WTC11 (cell line): ENCODE measurements at regions not wholly inside any gene's neighbourhood (a gene's known extent, or its start where the extent isn't known, plus 50 kb on each side); places are given as distances from the start of the nearest gene placed in this dataset.

Experiments
- ATAC-seq: fragments of 200-7000 bp; cut with Tn5 transposase; 2 replicates; pipeline ENCODE4 v1.10.0; 2021; ENCODE audit warnings: mild to moderate bottlenecking, moderate library complexity
- CTCF ChIA-PET: fragments of 300-600 bp; sonication (Branson Sonifier 250); formaldehyde crosslinking; loops from one replicate; lab custom pipeline; 2021; ENCODE audit warnings: antibody characterized with exemption; lab: Charles Lee
- POLR2A ChIA-PET: fragments of 350-600 bp; sonication (Branson Sonifier 250); formaldehyde crosslinking; loops from one replicate; lab custom pipeline; 2021; ENCODE audit warnings: antibody characterized with exemption; lab: Charles Lee
- DNase-seq: peaks from one replicate; pipeline ENCODE4 v3.0.0; 2021; ENCODE audit warnings: low spot score
- H3K27ac Mint-ChIP-seq: 2 replicates; pipeline ENCODE4 v1.8.0; 2021; ENCODE audit warnings: mixed read lengths
- H3K27me3 Mint-ChIP-seq: 2 replicates; pipeline ENCODE4 v1.8.0; 2021; ENCODE audit warnings: low read depth, mild to moderate bottlenecking, moderate library complexity, mixed read lengths
- H3K36me3 Mint-ChIP-seq: 2 replicates; pipeline ENCODE4 v1.8.0; 2021; ENCODE audit warnings: mixed read lengths
- H3K4me1 Mint-ChIP-seq: 2 replicates; pipeline ENCODE4 v1.8.0; 2022; ENCODE audit warnings: mixed read lengths
- H3K4me3 Mint-ChIP-seq: 2 replicates; pipeline ENCODE4 v1.8.0; 2021; ENCODE audit warnings: mild to moderate bottlenecking, moderate library complexity, mixed read lengths
- H3K9me3 Mint-ChIP-seq: 2 replicates; pipeline ENCODE4 v1.8.0; 2021; ENCODE audit warnings: mixed read lengths
- AR ChIP-seq: fragments of 250-450 bp; sonication (Bioruptor Pico); IDR thresholded peaks from 2 replicates; pipeline ENCODE4 v1.9.0; 2021; ENCODE audit warnings: mild to moderate bottlenecking
- ATF1 ChIP-seq: sonication (generic); formaldehyde crosslinking; IDR thresholded peaks from 2 replicates; pipeline ENCODE4 v1.8.1; 2023; ENCODE audit warnings: mild to moderate bottlenecking, moderate library complexity, missing genetic modification reagents
- CBFB ChIP-seq: sonication (generic); formaldehyde crosslinking; IDR thresholded peaks from 2 replicates; pipeline ENCODE4 v1.8.1; 2022; ENCODE audit warnings: mild to moderate bottlenecking, low read depth, missing genetic modification reagents
- ELF4 ChIP-seq: sonication (generic); formaldehyde crosslinking; IDR thresholded peaks from 2 replicates; pipeline ENCODE4 v1.8.1; 2022; ENCODE audit warnings: low read depth, mild to moderate bottlenecking, moderate library complexity, missing genetic modification reagents
- FOXJ3 ChIP-seq: sonication (generic); formaldehyde crosslinking; IDR thresholded peaks from 2 replicates; pipeline ENCODE4 v1.9.0; 2021; ENCODE audit warnings: missing genetic modification reagents, mild to moderate bottlenecking, borderline replicate concordance
- FOXK1 ChIP-seq: sonication (generic); formaldehyde crosslinking; IDR thresholded peaks from 2 replicates; pipeline ENCODE4 v1.8.0; 2022; ENCODE audit warnings: mild to moderate bottlenecking, moderate library complexity, missing genetic modification reagents
- FOXP1 ChIP-seq: sonication (generic); formaldehyde crosslinking; IDR thresholded peaks from 2 replicates; pipeline ENCODE4 v1.8.0; 2022; ENCODE audit warnings: missing genetic modification reagents, mild to moderate bottlenecking, moderate library complexity, borderline replicate concordance
- HMGA2 ChIP-seq: fragments of 250-450 bp; sonication (Bioruptor Pico); IDR thresholded peaks from 2 replicates; pipeline ENCODE4 v1.4.0; 2021; ENCODE audit warnings: mild to moderate bottlenecking, moderate library complexity
- IRF1 ChIP-seq: sonication (generic); formaldehyde crosslinking; IDR thresholded peaks from 2 replicates; pipeline ENCODE4 v1.8.0; 2023; ENCODE audit warnings: missing genetic modification reagents
- JAZF1 ChIP-seq: fragments of 250-450 bp; sonication (Bioruptor Pico); IDR thresholded peaks from 2 replicates; pipeline ENCODE4 v1.9.0; 2021; ENCODE audit warnings: moderate library complexity, mild to moderate bottlenecking, inconsistent platforms
- JUN ChIP-seq: sonication (generic); formaldehyde crosslinking; IDR thresholded peaks from 2 replicates; pipeline ENCODE4 v1.8.0; 2023; ENCODE audit warnings: mild to moderate bottlenecking, missing genetic modification reagents
- KAT7 ChIP-seq: sonication (generic); formaldehyde crosslinking; IDR thresholded peaks from 2 replicates; pipeline ENCODE4 v1.8.1; 2023; ENCODE audit warnings: missing genetic modification reagents, mild to moderate bottlenecking, borderline replicate concordance
- MXD4 ChIP-seq: fragments of 250-450 bp; sonication (Bioruptor Pico); IDR thresholded peaks from 2 replicates; pipeline ENCODE4 v1.8.0; 2021; ENCODE audit warnings: mild to moderate bottlenecking, moderate library complexity, borderline replicate concordance
- NR2C2 ChIP-seq: sonication (generic); formaldehyde crosslinking; IDR thresholded peaks from 2 replicates; pipeline ENCODE4 v1.8.0; 2022; ENCODE audit warnings: mild to moderate bottlenecking, missing genetic modification reagents
- OVOL2 ChIP-seq: fragments of 250-450 bp; sonication (Bioruptor Pico); IDR thresholded peaks from 2 replicates; pipeline ENCODE4 v1.9.0; 2021; ENCODE audit warnings: mild to moderate bottlenecking, borderline replicate concordance
- PRDM15 ChIP-seq: sonication (generic); formaldehyde crosslinking; IDR thresholded peaks from 2 replicates; pipeline ENCODE4 v1.8.0; 2022; ENCODE audit warnings: missing genetic modification reagents
- RELA ChIP-seq: sonication (generic); formaldehyde crosslinking; IDR thresholded peaks from 2 replicates; pipeline ENCODE4 v1.8.1; 2022; ENCODE audit warnings: missing genetic modification reagents, mild to moderate bottlenecking, borderline replicate concordance
- RORB ChIP-seq: fragments of 250-450 bp; sonication (Bioruptor Pico); IDR thresholded peaks from 2 replicates; pipeline ENCODE4 v1.9.0; 2021; ENCODE audit warnings: mild to moderate bottlenecking
- SMAD3 ChIP-seq: sonication (generic); formaldehyde crosslinking; IDR thresholded peaks from 2 replicates; pipeline ENCODE4 v1.8.0; 2022; ENCODE audit warnings: missing genetic modification reagents, mild to moderate bottlenecking, borderline replicate concordance
- SMAD4 ChIP-seq: sonication (generic); formaldehyde crosslinking; IDR thresholded peaks from 2 replicates; pipeline ENCODE4 v1.8.0; 2022; ENCODE audit warnings: mild to moderate bottlenecking, missing genetic modification reagents
- STAT6 ChIP-seq: sonication (generic); formaldehyde crosslinking; conservative IDR thresholded peaks from 2 replicates; pipeline ENCODE4 v1.8.1; 2023; ENCODE audit warnings: mild to moderate bottlenecking, low read depth, missing genetic modification reagents, moderate library complexity
- TCF7 ChIP-seq: sonication (generic); formaldehyde crosslinking; IDR thresholded peaks from 2 replicates; pipeline ENCODE4 v1.8.0; 2022; ENCODE audit warnings: mild to moderate bottlenecking, low read depth, missing genetic modification reagents, moderate library complexity
- TP53 ChIP-seq: sonication (generic); formaldehyde crosslinking; IDR thresholded peaks from 2 replicates; pipeline ENCODE4 v1.8.1; 2023; ENCODE audit warnings: mild to moderate bottlenecking, missing genetic modification reagents
- ZNF219 ChIP-seq: sonication (generic); formaldehyde crosslinking; IDR thresholded peaks from 2 replicates; pipeline ENCODE4 v1.8.0; 2023; ENCODE audit warnings: missing genetic modification reagents, mild to moderate bottlenecking, borderline replicate concordance
- ZNF232 ChIP-seq: sonication (generic); formaldehyde crosslinking; IDR thresholded peaks from 2 replicates; pipeline ENCODE4 v1.8.0; 2022; ENCODE audit warnings: mild to moderate bottlenecking, missing genetic modification reagents
- ZNF317 ChIP-seq: sonication (generic); formaldehyde crosslinking; IDR thresholded peaks from 2 replicates; pipeline ENCODE4 v1.8.1; 2023; ENCODE audit warnings: low read depth, mild to moderate bottlenecking, moderate library complexity, missing genetic modification reagents, borderline replicate concordance
- ZNF396 ChIP-seq: fragments of 250-450 bp; sonication (Bioruptor Pico); IDR thresholded peaks from 2 replicates; pipeline ENCODE4 v1.8.0; 2021; ENCODE audit warnings: mild to moderate bottlenecking, moderate library complexity, borderline replicate concordance
- ZSCAN18 ChIP-seq: fragments of 250-450 bp; sonication (Bioruptor Pico); IDR thresholded peaks from 2 replicates; pipeline ENCODE4 v2.1.2; 2022; ENCODE audit warnings: mild to moderate bottlenecking, moderate library complexity

- peaks cover 2% of the 10 kb centered on the region for H3K4me1 Mint-ChIP-seq
- POLR2A ChIA-PET: no interaction called here
- ATAC-seq: no peak
- H3K27me3 Mint-ChIP-seq: peaks cover 26% of the 10 kb centered on the region
- H3K27ac Mint-ChIP-seq: no peak overlapping the region
- no peak overlapping the region for H3K4me3 Mint-ChIP-seq
- TF ChIP-seq ZNF396 (CRISPR knock-in tag) (no peak), NR2C2 (no peak), HMGA2 (CRISPR knock-in tag) (no peak), ELF4 (CRISPR knock-in tag) (no peak), SMAD4 (CRISPR knock-in tag) (no peak), FOXK1 (CRISPR knock-in tag) (no peak), IRF1 (no peak), STAT6 (CRISPR knock-in tag) (no peak), ZSCAN18 (CRISPR knock-in tag) (no peak), CBFB (CRISPR knock-in tag) (no peak), SMAD3 (no peak), RELA (no peak), ZNF232 (CRISPR knock-in tag) (no peak), ATF1 (CRISPR knock-in tag) (no peak), JUN (CRISPR knock-in tag) (no peak), ZNF219 (no peak), JAZF1 (CRISPR knock-in tag) (no peak), KAT7 (CRISPR knock-in tag) (no peak), TCF7 (no peak)
- TF ChIP-seq, all 79 proteins: peak for 0
- Mint-ChIP-seq H3K36me3 (peaks cover 7% of the 10 kb centered on the region; the same call in 1 of the 2 replicates), H3K9me3 (no peaks in the 10 kb centered on the region)
- no peak for DNase-seq
- CTCF ChIA-PET: no interaction called here
Measured at GRCh38 chrX:122252454-122252853, 931.6 kb upstream of the GRIA3 start.

- CTCF ChIA-PET: no interaction called here
- peaks cover 2% of the 10 kb centered on the region; the same call in 1 of the 2 replicates for H3K4me1 Mint-ChIP-seq
- DNase-seq: no peak
- TF ChIP-seq MXD4: no peak
- TF ChIP-seq FOXJ3: no peak
- no peak for TF ChIP-seq RORB (CRISPR knock-in tag)
- TF ChIP-seq ZNF317 (CRISPR knock-in tag): no peak
- no peak for TF ChIP-seq FOXP1 (CRISPR knock-in tag)
- TF ChIP-seq OVOL2 (CRISPR knock-in tag): no peak
- TF ChIP-seq AR (CRISPR knock-in tag): no peak
- no peak for TF ChIP-seq PRDM15 (CRISPR knock-in tag)
- TF ChIP-seq TP53 (CRISPR knock-in tag): no peak
- TF ChIP-seq CBFB (CRISPR knock-in tag): no peak
Measured at GRCh38 chrX:122268353-122268752, 915.7 kb upstream of the GRIA3 start.

More at GRCh38 chrX:122268353-122268752, 915.7 kb upstream of the GRIA3 start:
- Mint-ChIP-seq H3K9me3 (no peaks in the 10 kb centered on the region), H3K4me3 (no peak overlapping the region), H3K27ac (no peak overlapping the region), H3K27me3 (no peaks in the 10 kb centered on the region; the same call in none of the 2 replicates), H3K36me3 (0 out of 2 replicates have a peak, but pooled peaks cover 3% of the 10 kb centered on the region)
- no peak for ATAC-seq
- POLR2A ChIA-PET: no interaction called here
